Breast epithelium (tissue), 4 donors: ENCODE measurements at regions not wholly inside any gene's neighbourhood (a gene's known extent, or its start where the extent isn't known, plus 50 kb on each side); places are given as distances from the start of the nearest gene placed in this dataset.

Experiments
- DNase-seq, 2 donors: peaks; one replicate each; pipeline ENCODE4 v3.0.0-alpha.2; 2019; ENCODE audit warnings: low spot score in 2 of 2
- H3K27ac ChIP-seq, 2 donors: fragments of 200-600 bp; sonication (generic) in 1 of 2; one replicate each; pipeline ENCODE4 v1.5.1; 2016 to 2019; ENCODE audit warnings: mild to moderate bottlenecking in 1 of 2
- H3K27me3 ChIP-seq, 2 donors: fragments of 200-600 bp; sonication (generic) in 1 of 2; one replicate each; pipeline versions ENCODE4 v1.5.1 to v1.6.0; 2017 to 2019; ENCODE audit warnings: control low read depth in 1 of 2, mild to moderate bottlenecking in 1 of 2
- H3K36me3 ChIP-seq: fragments of 200-600 bp; one replicate; pipeline ENCODE4 v1.5.1; 2019
- H3K4me1 ChIP-seq, 2 donors: fragments of 200-600 bp; sonication (generic); one replicate each; pipeline ENCODE4 v1.5.1; 2016 to 2019; ENCODE audit warnings: control low read depth in 1 of 2
- H3K4me3 ChIP-seq, 3 donors: fragments of 200-600 bp; sonication (generic); 1 replicate in 2 of 3; 2 replicates in 1 of 3; pipeline ENCODE4 v1.5.1; 2016 to 2019; ENCODE audit warnings: mild to moderate bottlenecking in 3 of 3, moderate library complexity in 2 of 3
- H3K9me3 ChIP-seq, 2 donors: fragments of 200-600 bp; sonication (generic) in 1 of 2; one replicate each; pipeline ENCODE4 v1.5.1; 2016 to 2019; ENCODE audit warnings: control low read depth in 1 of 2
- POLR2A ChIP-seq: fragments of 450-650 bp; IDR thresholded peaks from one replicate; pipeline ENCODE4 v1.6.1; 2016; ENCODE audit warnings: antibody characterized with exemption, mild to moderate bottlenecking, moderate library complexity
- POLR2AphosphoS5 ChIP-seq, 3 donors: sonication (generic); formaldehyde crosslinking; IDR thresholded peaks; one replicate each; pipeline ENCODE4 v1.6.1; 2017; ENCODE audit warnings: antibody characterized with exemption in 3 of 3
- intact Hi-C: fragments of 100-400 bp; cut with DNase I; formaldehyde crosslinking; loops from one replicate; pipeline ENCODE4 v1.15.1; 2023; ENCODE audit warnings: low total_unique reads
- TF ChIP-seq, protein P1 (sequence below), 3 donors: fragments of 450-650 bp; IDR thresholded peaks; one replicate each; pipeline ENCODE4 v1.5.1; 2016 to 2017; ENCODE audit warnings: antibody characterized with exemption in 3 of 3, mild to moderate bottlenecking in 3 of 3, moderate library complexity in 3 of 3

DNA sequence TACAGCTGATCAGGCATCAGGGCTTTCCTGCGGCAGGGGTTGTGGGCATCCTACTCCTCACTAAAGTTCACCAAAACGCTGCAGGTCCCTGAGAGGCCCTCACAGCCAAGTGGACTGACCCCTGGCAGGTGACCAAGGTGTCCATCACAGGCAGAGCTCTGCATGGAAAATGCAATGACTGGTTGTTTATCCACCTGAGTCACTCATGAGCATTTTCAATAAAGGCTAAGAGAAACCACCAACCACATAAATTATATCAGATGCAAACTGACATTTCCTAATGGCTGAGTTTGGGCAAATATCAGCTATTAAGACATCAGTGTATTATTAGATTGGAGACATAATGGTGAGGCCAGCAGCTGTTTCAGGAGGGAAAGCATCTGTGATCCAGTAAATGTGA lies 152.7 kb upstream of the SYNDIG1 start:
- Histone ChIP-seq H3K36me3 (no peaks in the 10 kb centered on the region), H3K9me3 (no peaks in the 10 kb centered on the region), H3K27me3 (peaks cover 0 to 12% of the 10 kb centered on the region in 2 donors), H3K27ac (no peak overlapping the region), H3K4me1 (no peaks in the 10 kb centered on the region), H3K4me3 (no peak overlapping the region)
- TF ChIP-seq, protein P1, sequence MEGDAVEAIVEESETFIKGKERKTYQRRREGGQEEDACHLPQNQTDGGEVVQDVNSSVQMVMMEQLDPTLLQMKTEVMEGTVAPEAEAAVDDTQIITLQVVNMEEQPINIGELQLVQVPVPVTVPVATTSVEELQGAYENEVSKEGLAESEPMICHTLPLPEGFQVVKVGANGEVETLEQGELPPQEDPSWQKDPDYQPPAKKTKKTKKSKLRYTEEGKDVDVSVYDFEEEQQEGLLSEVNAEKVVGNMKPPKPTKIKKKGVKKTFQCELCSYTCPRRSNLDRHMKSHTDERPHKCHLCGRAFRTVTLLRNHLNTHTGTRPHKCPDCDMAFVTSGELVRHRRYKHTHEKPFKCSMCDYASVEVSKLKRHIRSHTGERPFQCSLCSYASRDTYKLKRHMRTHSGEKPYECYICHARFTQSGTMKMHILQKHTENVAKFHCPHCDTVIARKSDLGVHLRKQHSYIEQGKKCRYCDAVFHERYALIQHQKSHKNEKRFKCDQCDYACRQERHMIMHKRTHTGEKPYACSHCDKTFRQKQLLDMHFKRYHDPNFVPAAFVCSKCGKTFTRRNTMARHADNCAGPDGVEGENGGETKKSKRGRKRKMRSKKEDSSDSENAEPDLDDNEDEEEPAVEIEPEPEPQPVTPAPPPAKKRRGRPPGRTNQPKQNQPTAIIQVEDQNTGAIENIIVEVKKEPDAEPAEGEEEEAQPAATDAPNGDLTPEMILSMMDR (IDR thresholded peaks at IDR 0.05) = no peak
- TF ChIP-seq POLR2A = no peak
- TF ChIP-seq POLR2AphosphoS5 (IDR thresholded peaks at IDR 0.05) = no peak
- DNase-seq = no peak
- intact Hi-C loops = no loop called here

DNA sequence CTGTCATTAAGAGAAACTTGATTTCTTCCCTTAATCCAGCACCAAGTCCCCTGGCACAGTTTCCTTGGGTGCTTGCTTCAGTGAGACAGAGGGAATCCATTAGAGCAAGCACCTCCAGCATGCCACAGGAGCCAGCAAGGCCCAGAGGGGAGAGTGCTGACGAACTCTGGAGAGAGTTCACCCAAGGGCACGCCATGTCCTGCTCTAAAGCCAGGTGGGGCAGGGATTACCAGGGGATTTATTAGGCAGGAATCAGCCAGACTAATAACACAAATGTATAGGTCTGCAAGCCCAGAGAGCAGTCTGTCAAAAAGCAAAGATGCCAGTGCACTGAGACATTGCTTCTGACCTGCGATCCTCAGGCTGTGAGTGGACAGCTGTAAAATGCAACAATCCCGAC lies 155.4 kb upstream of the SYNDIG1 start:
- no peaks in the 10 kb centered on the region for H3K4me1 ChIP-seq

DNA sequence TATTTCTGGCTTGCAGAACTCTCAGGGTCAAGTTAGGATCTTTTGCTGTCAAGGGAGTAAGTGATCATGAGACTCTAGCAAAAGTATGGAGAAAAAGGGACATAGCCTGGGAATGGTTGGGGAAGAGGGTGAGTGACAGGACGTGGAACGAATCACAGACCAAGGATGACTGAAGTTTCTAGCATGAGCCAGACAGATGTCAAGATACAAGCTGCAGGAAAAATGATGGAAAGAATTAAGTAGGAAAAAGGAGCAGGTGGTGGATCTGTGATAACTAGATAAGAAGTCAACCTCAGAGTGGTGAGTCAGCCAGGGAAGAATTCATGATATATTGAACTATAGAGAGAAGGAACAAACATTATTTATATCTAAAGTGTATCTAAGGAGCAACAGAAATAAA lies 159.8 kb upstream of the SYNDIG1 start:
- TF ChIP-seq, protein P1 (IDR thresholded peaks at IDR 0.05) = no peak
- TF ChIP-seq POLR2AphosphoS5 (IDR thresholded peaks at IDR 0.05) = no peak
- no peak for TF ChIP-seq POLR2A
- no peak overlapping the region for H3K27ac ChIP-seq
- no peaks in the 10 kb centered on the region for H3K4me1 ChIP-seq
- H3K27me3 ChIP-seq = peaks cover 0 to 14% of the 10 kb centered on the region in 2 donors
- DNase-seq = no peak
- H3K9me3 ChIP-seq = no peaks in the 10 kb centered on the region
- no peak overlapping the region for H3K4me3 ChIP-seq
- intact Hi-C loops = no loop called here
- no peaks in the 10 kb centered on the region for H3K36me3 ChIP-seq

More for the DNA sequence above, 155.4 kb upstream of the SYNDIG1 start:
- Histone ChIP-seq H3K27ac (no peak overlapping the region), H3K36me3 (no peaks in the 10 kb centered on the region), H3K9me3 (no peaks in the 10 kb centered on the region), H3K4me3 (no peak overlapping the region), H3K27me3 (peaks cover 0 to 9% of the 10 kb centered on the region in 2 donors)
- DNase-seq = no peak
- no peak for TF ChIP-seq POLR2AphosphoS5 (IDR thresholded peaks at IDR 0.05)
- TF ChIP-seq, protein P1 (IDR thresholded peaks at IDR 0.05) = no peak
- no peak for TF ChIP-seq POLR2A
- intact Hi-C loops = no loop called here

GRCh38 chr20:24305371-24305770 lies 164.1 kb upstream of the SYNDIG1 start:
- Histone ChIP-seq H3K27ac (no peak overlapping the region), H3K36me3 (no peaks in the 10 kb centered on the region), H3K27me3 (peaks cover 0 to 25% of the 10 kb centered on the region in 2 donors), H3K9me3 (no peaks in the 10 kb centered on the region), H3K4me3 (no peak overlapping the region), H3K4me1 (no peaks in the 10 kb centered on the region)
- TF ChIP-seq POLR2AphosphoS5 (IDR thresholded peaks at IDR 0.05) = no peak
- TF ChIP-seq, protein P1 (IDR thresholded peaks at IDR 0.05) = no peak
- no peak for TF ChIP-seq POLR2A
- DNase-seq = no peak
- intact Hi-C loops = no loop called here

- peaks cover 0 to 28% of the 10 kb centered on the region in 2 donors for H3K27me3 ChIP-seq
- no peaks in the 10 kb centered on the region for H3K36me3 ChIP-seq
- no peak for DNase-seq
- TF ChIP-seq, protein P1 (IDR thresholded peaks at IDR 0.05) = no peak
- no peak for TF ChIP-seq POLR2AphosphoS5 (IDR thresholded peaks at IDR 0.05)
- no peak for TF ChIP-seq POLR2A
- no peaks in the 10 kb centered on the region for H3K9me3 ChIP-seq
- no peaks in the 10 kb centered on the region for H3K4me1 ChIP-seq
- no peak overlapping the region for H3K27ac ChIP-seq
- H3K4me3 ChIP-seq = no peak overlapping the region
- intact Hi-C loops = no loop called here
These were observed 165.1 kb upstream of the SYNDIG1 start for GRCh38 chr20:24304291-24304690.
